HG02884 (cell line): ENCODE measurements at regions not wholly inside any gene's neighbourhood (a gene's known extent, or its start where the extent isn't known, plus 50 kb on each side); places are given as distances from the start of the nearest gene placed in this dataset.
"Not testable (repeated sequence)": the region's sequence is repeated elsewhere in the genome, so short reads cannot be mapped to it uniquely, and the experiment has no call there.

Experiments used
- ATAC-seq: cut with Tn5 transposase; IDR thresholded peaks from one replicate; pipeline ENCODE4 v1.9.1; 2021; ENCODE audit warnings: mild to moderate bottlenecking, moderate library complexity; ENCODE audit not compliant: unreplicated experiment

DNA sequence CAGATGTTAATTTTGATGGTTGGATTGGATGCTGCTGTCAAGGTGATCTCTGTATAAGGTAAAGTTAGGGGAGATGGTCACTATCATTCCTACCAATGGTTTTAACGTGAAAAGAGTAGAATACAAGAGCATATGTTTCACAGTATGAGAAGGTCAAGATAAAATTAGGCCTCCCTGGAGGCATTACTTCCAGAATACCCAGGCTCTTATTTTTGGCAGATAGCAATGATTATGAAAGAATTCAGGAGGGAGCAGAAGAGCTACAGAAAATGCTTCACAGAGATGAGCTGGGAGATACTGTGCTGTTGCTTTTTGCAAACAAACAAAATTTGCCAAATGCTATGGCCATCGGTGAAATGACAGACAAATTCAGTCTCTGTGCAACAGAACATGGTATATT lies 547.5 kb upstream of the SPRY2 start:
- no peak for ATAC-seq

GRCh38 chr13:80884056-80884785 lies 543.3 kb upstream of the SPRY2 start:
- ATAC-seq: no peak

DNA sequence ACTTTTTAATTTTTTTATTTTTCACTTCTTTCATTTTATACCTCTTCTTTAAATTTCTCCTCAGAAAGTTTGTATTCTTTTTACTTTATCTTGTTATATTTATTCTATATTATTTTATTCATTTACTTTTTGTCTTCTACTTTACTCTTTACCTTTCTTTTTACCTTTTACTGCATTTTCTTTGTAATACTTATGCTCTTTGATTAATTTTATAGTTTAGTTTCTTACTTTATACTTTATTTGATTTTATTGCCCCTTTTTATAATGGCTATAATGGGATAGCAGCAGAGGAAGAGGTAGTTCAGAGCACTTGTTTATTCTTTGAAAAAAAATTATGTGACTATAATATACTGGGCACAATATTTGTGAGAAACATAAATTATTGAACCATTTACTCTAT lies 542.6 kb upstream of the SPRY2 start:
- no peak for ATAC-seq

DNA sequence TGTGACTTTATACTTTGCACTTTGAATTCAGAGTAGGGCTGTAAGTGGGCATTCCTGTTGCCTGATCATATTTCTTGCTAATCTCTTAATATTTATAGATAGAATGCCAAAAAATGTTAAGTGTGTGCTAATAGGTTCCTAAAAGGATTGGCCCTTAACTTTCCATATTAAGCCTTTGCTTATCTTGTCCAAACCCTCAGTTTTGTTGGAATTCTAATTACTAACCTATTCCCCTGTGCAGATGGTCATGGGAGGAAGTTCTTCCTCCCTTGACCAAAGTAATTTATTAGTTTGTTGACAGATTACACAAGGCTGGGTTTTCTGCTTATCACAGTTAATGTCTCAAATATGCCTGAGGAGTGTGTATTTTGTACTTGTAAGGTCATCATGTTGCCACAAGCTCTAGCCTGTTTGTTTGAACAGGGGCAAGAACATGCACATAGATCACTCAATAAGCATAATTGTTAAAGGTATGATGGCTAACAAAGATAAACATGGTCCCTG lies 541.1 kb upstream of the SPRY2 start:
- no peak for ATAC-seq

DNA sequence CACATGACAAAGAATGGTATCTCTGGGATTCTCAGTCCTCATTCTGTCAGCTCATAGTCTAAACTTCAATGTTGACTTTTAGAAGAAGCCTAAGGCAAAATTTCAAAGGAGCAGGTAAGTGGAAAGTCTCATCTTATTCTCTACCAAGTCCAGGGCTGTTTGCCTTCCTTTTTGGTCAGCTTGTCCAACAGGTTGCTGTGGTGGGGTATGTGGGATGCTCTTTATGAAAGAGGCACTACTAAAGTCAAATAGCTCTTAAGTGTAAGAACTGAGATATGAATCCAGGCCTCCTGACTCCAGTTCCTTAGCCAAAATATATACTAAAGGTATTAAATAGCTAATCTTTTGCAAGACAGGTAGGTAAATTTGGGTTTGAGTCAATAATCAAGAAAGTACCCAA lies 540.6 kb upstream of the SPRY2 start:
- no peak for ATAC-seq

DNA sequence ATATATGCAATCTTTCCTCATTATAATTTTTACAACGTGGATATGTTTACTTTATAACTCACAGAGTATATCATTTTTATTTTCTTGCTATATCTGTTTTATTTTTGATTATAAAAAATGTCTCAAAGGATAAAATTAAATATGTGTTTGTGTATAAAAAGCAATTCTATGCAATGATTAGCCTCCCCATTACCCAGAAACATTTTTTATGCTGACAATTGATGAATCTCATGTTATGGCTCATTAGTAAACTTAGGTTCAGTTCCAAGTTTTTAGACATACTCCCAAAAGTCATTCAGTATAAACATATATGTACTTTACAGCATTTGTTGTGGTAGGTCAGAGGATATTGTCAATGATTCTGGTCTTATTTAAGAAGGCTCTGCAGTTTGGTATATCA lies 540.1 kb upstream of the SPRY2 start:
- ATAC-seq: no peak

- ATAC-seq: no peak
These were observed 537.0 kb upstream of the SPRY2 start for GRCh38 chr13:80877944-80878241.

DNA sequence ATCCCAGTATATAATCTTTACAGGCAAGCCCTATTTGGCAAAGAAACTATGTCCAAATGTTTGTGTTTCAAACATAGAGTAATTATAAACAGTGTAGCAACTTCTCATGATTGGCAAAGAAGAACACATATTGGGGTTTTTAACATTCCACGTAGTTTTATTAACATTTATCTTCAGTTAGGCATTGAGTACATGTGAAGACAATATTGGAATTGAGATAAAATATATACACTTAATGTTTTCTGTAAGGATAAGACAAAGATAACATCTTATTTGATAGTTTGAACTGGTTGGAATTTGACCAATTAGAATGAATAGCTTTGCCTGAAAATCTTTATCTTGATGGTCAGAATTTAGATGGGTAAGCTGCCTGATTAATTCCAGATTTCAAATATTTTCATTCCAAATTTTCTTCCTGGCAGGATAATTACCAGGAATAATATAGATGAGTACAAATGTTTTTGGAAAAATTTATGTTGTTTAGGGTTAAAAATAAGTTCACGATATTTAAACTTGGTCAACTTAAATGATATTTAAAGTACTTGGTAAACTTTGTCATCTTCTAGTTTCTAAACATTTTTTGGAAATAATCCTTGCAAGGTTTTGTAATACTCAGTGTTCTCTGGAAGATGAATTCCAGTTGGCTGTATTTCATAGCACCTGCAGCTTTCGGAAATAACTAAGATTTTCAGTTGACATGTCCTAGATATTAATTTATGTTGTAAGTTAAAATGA lies 536.5 kb upstream of the SPRY2 start:
- no peak for ATAC-seq

DNA sequence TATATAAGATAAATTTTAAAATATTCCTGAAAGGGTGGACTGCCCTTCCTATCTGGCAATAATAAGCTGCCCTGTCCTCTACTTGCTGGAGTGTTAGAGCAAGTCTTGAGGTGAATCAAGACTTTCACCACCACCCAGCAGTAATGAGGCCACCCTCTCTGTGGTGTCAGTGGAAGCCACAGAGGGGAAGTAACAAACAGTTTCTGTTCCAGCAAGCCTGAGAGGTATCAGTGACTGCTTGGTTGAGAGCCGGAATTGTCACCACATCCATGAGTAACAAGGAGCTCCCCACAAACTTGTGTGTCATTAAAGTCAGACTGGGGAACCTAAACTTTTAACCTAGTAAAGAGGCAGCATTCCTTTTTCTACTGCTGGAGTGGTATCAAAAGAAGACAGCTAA lies 532.7 kb upstream of the SPRY2 start:
- ATAC-seq: no peak

GRCh38 chr13:80871971-80872370 lies 531.0 kb upstream of the SPRY2 start:
- ATAC-seq: not testable (repeated sequence)

DNA sequence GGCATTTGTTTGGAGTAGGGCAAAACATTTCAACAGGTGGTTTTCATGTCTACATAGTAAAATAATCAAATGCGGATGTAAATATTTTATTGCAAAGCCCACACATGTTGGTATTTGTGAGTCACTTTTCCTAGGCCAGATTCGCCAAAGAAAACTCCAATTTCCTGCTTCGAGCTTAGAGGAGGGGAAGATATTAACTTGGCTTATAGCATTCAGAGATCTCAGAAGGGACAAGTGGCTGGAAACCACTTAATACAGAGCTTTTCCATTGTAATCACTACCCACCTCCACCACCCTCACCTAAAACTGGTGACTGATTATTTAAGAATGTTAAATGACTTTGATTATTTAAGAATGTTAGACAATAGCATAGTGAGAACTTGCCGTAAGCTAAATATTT lies 530.6 kb upstream of the SPRY2 start:
- no peak for ATAC-seq

DNA sequence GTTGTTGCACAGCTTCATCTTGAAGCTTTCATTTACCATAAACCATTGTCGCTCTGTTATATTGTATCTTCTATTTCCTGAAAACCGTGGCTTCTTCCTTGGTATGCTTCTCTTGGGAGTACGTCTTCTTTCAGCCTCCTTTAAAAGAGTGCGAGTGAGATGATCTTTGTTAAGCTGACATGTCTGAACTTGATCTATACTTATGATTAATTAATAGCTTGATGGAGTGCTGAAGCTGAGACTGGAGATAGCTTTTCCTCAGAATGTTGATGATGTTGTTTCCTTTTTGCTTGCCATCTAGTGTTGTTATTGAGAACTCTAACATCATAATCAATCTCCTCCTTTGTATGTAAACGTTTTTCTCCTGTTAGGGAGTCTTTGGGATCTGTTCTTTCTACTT lies 529.3 kb upstream of the SPRY2 start:
- no peak for ATAC-seq

- ATAC-seq: no peak
These were observed 526.0 kb upstream of the SPRY2 start for GRCh38 chr13:80866921-80867320.

- ATAC-seq: no peak
These were observed 524.4 kb upstream of the SPRY2 start for GRCh38 chr13:80865329-80865728.

- no peak for ATAC-seq
These were observed 521.5 kb upstream of the SPRY2 start for GRCh38 chr13:80862456-80862855.

DNA sequence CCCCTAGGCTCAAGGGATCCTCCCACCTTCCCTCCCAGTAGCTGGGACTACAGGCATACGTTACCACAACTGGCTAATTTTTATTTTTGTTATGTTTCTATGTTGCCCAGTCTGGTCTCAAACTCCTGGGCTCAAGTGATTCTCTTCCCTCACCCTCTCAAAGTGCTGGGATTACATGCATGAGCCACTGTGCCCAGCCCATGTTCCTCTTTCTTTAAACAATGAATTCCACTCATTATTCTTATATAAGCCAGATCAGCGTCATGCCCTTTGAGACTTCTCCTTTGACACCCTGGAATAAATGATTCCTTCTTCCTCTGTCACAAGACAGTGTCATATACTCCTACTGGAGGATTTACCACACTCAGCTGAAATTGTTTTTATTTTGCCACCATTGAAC lies 519.9 kb upstream of the SPRY2 start:
- ATAC-seq: no peak

- ATAC-seq: no peak
These were observed 517.2 kb upstream of the SPRY2 start for GRCh38 chr13:80858131-80858530.

GRCh38 chr13:80857321-80857720 lies 516.4 kb upstream of the SPRY2 start:
- ATAC-seq: no peak

GRCh38 chr13:80850771-80851170 lies 509.8 kb upstream of the SPRY2 start:
- ATAC-seq: no peak

DNA sequence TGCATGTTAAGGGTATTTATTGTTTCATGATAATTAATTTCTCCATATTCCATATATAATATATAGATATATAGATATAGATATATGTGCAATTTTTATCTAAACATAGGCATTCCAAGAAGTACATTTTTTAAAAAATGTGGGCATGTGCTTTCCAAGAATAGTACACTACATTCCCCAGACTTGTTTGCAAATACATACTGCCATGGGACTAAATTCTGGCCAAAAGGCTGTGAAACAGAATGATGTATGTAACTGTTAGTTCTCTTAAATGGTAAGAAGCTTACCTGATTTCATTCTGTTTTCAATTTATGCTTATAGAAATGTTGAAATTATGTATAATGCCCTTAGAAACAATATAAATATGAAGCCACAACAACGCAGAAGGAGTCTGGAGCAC lies 503.2 kb upstream of the SPRY2 start:
- ATAC-seq: no peak

DNA sequence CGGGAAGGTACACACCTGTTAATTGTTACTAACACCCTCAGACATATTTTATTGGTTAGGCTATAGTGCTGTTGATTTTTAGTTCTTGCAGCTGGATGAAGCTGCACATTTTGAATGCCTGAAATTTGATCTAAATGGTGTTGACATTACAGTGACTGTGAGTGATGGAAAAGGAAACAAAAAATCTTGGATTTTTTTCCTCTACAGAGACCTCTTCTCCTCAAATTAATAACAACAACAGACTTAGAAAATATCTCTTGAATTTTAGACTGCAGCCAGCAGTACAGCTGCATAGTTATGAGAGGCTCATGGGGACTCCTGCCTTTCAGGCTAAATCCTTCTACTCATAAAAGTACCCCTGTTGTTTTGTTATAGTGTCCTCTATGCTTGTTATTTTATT lies 500.5 kb upstream of the SPRY2 start:
- no peak for ATAC-seq

DNA sequence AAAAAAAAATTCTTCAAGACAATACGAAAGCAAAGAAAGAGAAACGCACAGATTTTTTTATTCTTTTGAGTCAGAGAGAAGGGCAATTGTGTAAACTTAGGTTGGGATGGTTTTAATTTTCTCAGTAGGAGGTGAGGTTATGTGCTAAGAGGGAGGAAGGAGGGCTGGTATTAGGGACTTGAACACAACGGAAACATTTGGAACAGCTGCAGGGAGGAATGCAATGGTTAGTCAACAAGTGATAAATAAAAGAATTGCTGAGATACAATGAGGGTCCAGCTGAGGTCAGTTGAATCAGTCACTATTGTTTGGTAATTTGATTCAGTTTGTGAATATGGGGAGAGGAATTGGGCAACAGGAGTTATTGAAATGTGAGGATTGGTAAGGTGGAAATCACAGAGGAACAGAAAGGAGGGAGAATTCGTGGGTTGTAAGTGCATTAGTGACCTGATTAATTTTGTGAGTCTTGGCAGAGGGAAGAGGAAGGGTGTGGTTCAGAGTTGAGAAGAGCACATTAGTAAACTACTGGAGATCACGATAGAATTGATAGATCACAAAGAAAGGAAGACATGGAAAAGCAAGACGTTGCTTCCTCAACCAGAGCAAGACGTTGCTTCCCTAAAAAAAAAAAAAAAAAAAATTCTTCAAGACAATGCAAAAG lies 499.5 kb upstream of the SPRY2 start:
- no peak for ATAC-seq
